ENCODE measurements at regions not wholly inside any gene's neighbourhood (a gene's known extent, or its start where the extent isn't known, plus 50 kb on each side); places are given as distances from the start of the nearest gene placed in this dataset.

- TF ChIP-seq YY1 (IDR thresholded peaks at IDR 0.05; ENCODE audit: low read depth) (no peak), CREB1 (IDR thresholded peaks at IDR 0.05; ENCODE audit: low read depth) (no peak), TCF12 (IDR thresholded peaks at IDR 0.05; ENCODE audit: low read depth) (no peak), EGR1 (IDR thresholded peaks at IDR 0.05) (no peak), NFIC (IDR thresholded peaks at IDR 0.05) (no peak), FOXM1 (IDR thresholded peaks at IDR 0.05; ENCODE audit: borderline replicate concordance, low read depth) (no peak), USF1 (IDR thresholded peaks at IDR 0.05) (no peak), TEAD4 (IDR thresholded peaks at IDR 0.05) (no peak), ZBTB7A (IDR thresholded peaks at IDR 0.05; ENCODE audit: low read depth) (no peak)
- TF ChIP-seq, protein P1, sequence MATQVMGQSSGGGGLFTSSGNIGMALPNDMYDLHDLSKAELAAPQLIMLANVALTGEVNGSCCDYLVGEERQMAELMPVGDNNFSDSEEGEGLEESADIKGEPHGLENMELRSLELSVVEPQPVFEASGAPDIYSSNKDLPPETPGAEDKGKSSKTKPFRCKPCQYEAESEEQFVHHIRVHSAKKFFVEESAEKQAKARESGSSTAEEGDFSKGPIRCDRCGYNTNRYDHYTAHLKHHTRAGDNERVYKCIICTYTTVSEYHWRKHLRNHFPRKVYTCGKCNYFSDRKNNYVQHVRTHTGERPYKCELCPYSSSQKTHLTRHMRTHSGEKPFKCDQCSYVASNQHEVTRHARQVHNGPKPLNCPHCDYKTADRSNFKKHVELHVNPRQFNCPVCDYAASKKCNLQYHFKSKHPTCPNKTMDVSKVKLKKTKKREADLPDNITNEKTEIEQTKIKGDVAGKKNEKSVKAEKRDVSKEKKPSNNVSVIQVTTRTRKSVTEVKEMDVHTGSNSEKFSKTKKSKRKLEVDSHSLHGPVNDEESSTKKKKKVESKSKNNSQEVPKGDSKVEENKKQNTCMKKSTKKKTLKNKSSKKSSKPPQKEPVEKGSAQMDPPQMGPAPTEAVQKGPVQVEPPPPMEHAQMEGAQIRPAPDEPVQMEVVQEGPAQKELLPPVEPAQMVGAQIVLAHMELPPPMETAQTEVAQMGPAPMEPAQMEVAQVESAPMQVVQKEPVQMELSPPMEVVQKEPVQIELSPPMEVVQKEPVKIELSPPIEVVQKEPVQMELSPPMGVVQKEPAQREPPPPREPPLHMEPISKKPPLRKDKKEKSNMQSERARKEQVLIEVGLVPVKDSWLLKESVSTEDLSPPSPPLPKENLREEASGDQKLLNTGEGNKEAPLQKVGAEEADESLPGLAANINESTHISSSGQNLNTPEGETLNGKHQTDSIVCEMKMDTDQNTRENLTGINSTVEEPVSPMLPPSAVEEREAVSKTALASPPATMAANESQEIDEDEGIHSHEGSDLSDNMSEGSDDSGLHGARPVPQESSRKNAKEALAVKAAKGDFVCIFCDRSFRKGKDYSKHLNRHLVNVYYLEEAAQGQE (IDR thresholded peaks at IDR 0.05; ENCODE audit: low read depth), result no peak
Measured at GRCh38 chr2:185373229-185373628, 365.4 kb upstream of the FSIP2 start.

Data from Ishikawa (cell line).